Activated naive CD4-positive, alpha-beta T cell treated with anti-CD3 and anti-CD28 coated beads, Interleukin-2, amount 10 ng/mL, durations not matched to agents 7 days and 5 days (primary cell): ENCODE measurements at regions not wholly inside any gene's neighbourhood (a gene's known extent, or its start where the extent isn't known, plus 50 kb on each side); places are given as distances from the start of the nearest gene placed in this dataset.
"Not testable (repeated sequence)": the region's sequence is repeated elsewhere in the genome, so short reads cannot be mapped to it uniquely, and the experiment has no call there.

Source experiments
- CTCF ChIA-PET: fragments of 350-600 bp; sonication (Branson Sonifier 250); formaldehyde crosslinking; loops from one replicate; lab custom pipeline; 2021; ENCODE audit warnings: antibody characterized with exemption; lab: Charles Lee
- DNase-seq: peaks from one replicate; pipeline ENCODE4 v3.0.0-alpha.2; 2020
- H3K27ac Mint-ChIP-seq: one replicate; pipeline ENCODE4 v1.8.0; 2021; ENCODE audit warnings: mild to moderate bottlenecking, moderate library complexity, mixed read lengths
- H3K27me3 Mint-ChIP-seq: one replicate; pipeline ENCODE4 v1.8.0; 2021; ENCODE audit warnings: mild to moderate bottlenecking, mixed read lengths
- H3K36me3 Mint-ChIP-seq: one replicate; pipeline ENCODE4 v1.8.0; 2021; ENCODE audit warnings: mixed read lengths
- H3K4me1 Mint-ChIP-seq: one replicate; pipeline ENCODE4 v1.8.0; 2021; ENCODE audit warnings: mixed read lengths
- H3K4me3 Mint-ChIP-seq: one replicate; pipeline ENCODE4 v1.8.0; 2021; ENCODE audit warnings: mild to moderate bottlenecking, moderate library complexity, mixed read lengths
- H3K9me3 Mint-ChIP-seq: one replicate; pipeline ENCODE4 v1.8.0; 2021; ENCODE audit warnings: mixed read lengths

DNA sequence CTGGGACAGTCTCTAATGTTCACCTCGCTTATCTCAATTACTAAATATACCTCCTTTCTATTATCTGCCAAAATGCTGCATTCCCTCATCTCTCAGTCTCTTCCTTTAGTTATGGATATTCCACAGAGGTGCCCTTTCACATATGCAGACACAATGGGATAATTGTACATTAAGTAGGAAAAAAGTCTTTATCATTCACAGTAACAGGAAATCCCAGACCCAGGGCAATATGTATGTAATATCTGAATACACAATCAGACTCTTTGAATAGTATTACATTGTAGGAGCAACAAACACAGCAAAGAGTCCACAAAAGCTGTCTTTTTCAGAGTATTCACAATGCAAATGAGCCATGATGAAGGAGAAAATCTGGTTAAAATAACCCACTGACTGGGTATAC is 1399.0 kb upstream of the ZEB2 start:
- Mint-ChIP-seq H3K4me1 (no peaks in the 10 kb centered on the region), H3K27me3 (no peaks in the 10 kb centered on the region), H3K27ac (no peak overlapping the region), H3K9me3 (no peaks in the 10 kb centered on the region), H3K4me3 (no peak overlapping the region), H3K36me3 (no peaks in the 10 kb centered on the region)
- CTCF ChIA-PET = no interaction called here
- DNase-seq = no peak

DNA sequence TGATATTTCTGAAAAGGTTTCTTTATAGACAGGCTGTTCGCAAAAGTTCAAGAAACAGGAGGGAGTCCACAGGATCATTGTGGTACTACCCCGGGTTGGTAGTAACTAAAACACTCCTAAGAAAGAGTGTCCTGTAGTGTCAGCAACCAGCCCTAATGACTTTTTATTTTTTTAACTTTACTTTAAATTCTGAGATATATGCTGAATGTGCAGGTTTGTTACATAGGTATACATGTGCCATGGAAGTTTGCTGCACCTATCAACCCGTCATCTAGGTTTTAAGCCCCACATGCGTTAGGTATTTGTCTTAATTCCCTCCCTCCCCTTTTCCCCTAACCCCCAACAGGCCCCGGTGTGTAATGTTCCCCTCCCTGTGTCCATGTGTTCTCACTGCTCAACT is 1396.9 kb upstream of the ZEB2 start:
- H3K4me3 Mint-ChIP-seq = no peak overlapping the region
- H3K4me1 Mint-ChIP-seq = no peaks in the 10 kb centered on the region
- H3K36me3 Mint-ChIP-seq = no peaks in the 10 kb centered on the region
- CTCF ChIA-PET = no interaction called here
- H3K27me3 Mint-ChIP-seq = no peaks in the 10 kb centered on the region
- no peak overlapping the region for H3K27ac Mint-ChIP-seq
- DNase-seq = no peak
- no peaks in the 10 kb centered on the region for H3K9me3 Mint-ChIP-seq

DNA sequence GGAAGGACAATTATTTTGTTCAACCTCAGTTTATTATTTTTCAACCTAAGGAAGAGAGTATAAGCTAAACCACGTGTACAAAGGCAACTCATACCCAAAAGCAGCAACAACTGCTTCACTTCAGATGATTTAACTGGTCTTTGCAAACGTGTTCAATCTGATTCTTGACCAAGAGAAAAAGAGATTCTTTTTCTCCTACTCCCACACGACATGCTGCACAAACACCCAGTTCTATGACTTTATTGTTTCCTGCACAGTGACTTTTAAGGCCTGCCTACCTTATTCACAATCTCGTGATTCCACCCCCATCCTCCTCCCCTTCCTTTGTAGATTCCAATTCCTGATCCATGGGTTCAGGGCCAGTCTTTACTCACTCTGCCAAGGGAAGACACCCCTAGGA is 1394.8 kb upstream of the ZEB2 start:
- Mint-ChIP-seq H3K27me3 (no peaks in the 10 kb centered on the region), H3K9me3 (no peaks in the 10 kb centered on the region), H3K4me3 (no peak overlapping the region), H3K36me3 (no peaks in the 10 kb centered on the region), H3K4me1 (no peaks in the 10 kb centered on the region), H3K27ac (no peak overlapping the region)
- CTCF ChIA-PET = no interaction called here
- no peak for DNase-seq

DNA sequence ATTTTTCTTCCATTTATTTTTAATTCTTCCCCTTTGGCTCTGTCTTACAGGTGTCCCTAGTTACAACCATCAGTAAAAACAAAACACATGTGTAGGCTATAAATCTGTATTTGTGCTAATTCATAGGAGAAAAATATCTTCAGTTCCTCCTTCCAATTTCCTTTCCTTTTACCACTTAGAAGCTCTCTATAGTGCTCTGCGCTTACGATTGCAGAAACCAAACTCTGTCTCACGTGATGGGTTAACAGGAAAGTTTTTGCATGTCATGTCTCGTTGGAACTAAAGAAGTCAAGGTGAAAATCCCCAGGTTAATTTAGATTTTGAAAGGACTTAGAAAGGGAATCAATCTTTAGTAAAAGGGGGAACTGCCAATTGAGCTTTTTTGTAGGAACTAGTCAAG is 1390.5 kb upstream of the ZEB2 start:
- Mint-ChIP-seq H3K27ac (no peak overlapping the region), H3K27me3 (no peaks in the 10 kb centered on the region), H3K4me3 (no peak overlapping the region), H3K4me1 (no peaks in the 10 kb centered on the region), H3K36me3 (no peaks in the 10 kb centered on the region), H3K9me3 (no peaks in the 10 kb centered on the region)
- no peak for DNase-seq
- CTCF ChIA-PET = no interaction called here

DNA sequence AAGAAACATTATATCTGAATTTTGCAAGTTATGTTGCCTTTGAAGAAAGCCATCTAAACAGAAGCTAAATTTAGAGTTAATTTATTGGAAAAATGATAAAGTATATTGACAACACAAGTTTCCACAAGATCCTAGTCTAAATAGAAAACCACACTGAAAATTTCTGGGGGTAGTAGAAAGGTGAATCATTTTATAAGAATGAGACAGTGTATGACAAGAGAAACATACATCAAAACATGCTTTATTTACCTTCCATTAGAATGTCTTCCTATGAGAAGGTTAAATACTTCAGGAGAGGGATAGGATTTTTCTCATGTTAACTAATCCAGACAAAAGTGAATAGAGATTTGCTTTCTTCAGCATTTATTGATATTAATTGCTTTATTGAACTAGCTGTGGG is 1389.8 kb upstream of the ZEB2 start:
- no peak overlapping the region for H3K4me3 Mint-ChIP-seq
- no peak overlapping the region for H3K27ac Mint-ChIP-seq
- CTCF ChIA-PET = no interaction called here
- H3K4me1 Mint-ChIP-seq = no peaks in the 10 kb centered on the region
- H3K27me3 Mint-ChIP-seq = no peaks in the 10 kb centered on the region
- H3K36me3 Mint-ChIP-seq = no peaks in the 10 kb centered on the region
- no peaks in the 10 kb centered on the region for H3K9me3 Mint-ChIP-seq
- no peak for DNase-seq

DNA sequence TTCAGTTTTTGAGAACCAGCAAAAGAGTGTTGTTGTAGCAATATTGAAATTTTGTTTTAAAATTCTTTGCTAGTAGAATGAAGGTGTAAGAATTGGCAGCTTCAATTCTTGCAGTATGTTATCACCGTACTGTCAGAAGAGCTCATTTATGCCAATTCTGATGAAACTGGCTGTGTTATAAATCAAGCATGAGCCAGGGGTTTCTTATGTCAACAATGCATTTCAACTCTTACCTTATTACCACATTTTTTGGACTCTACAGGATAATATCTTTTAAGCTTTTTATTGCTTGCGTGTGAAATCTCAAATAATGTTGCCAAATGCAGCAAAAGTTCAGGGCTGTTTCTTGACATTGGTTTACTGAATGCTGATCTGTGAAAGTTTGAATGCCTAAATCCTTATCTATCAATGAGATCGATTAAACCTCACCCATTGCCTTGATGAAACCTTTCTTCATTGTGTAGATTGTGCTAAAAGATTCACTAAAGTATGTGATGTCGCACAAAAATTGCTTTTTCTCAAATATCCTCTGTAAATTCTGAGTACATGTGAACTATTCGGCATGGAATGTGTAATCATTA is 1389.3 kb upstream of the ZEB2 start:
- CTCF ChIA-PET = no interaction called here
- DNase-seq = no peak
- H3K36me3 Mint-ChIP-seq = no peaks in the 10 kb centered on the region
- H3K27ac Mint-ChIP-seq = no peak overlapping the region
- no peak overlapping the region for H3K4me3 Mint-ChIP-seq
- no peaks in the 10 kb centered on the region for H3K27me3 Mint-ChIP-seq
- no peaks in the 10 kb centered on the region for H3K9me3 Mint-ChIP-seq
- H3K4me1 Mint-ChIP-seq = no peaks in the 10 kb centered on the region

DNA sequence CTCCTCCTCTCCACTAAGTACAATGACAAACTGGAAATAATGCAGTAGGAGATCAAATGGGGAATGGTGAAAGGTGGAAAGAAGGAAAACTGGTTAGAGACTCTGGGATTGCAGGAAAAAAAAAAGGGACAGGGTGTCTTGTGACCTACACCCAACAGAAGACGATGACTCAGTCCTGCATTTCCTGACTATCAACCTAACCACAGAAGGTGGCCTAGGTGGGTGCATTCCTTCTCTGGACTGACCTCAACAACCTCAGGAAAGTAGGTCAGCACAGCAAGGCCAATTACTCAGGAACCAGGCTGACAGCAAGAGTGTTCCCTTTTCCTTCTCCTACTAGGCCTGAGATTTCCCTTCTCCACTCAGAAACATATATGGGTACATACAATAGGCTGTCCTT is 1386.4 kb upstream of the ZEB2 start:
- Mint-ChIP-seq H3K4me3 (no peak overlapping the region), H3K9me3 (no peaks in the 10 kb centered on the region), H3K27me3 (no peaks in the 10 kb centered on the region), H3K4me1 (no peaks in the 10 kb centered on the region), H3K36me3 (no peaks in the 10 kb centered on the region), H3K27ac (no peak overlapping the region)
- CTCF ChIA-PET = no interaction called here
- DNase-seq = no peak

DNA sequence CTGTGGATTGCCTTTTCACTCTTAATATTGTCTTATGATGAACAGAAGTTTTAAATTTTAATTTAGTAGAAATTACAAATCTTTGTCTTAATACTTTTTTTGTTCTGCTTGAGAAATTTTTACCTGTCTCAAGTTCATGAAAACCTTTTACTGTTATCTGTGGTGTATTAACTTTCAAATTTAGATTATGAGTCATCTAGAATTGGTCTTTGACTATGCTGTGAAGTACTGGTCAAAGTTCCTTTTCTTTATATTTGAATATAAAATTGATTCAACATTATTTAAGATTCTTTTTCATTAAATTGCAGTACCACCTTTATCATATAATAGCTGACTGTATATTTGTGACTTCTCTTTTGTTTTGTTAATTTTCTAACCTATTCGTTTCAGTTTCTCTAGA is 1385.5 kb upstream of the ZEB2 start:
- Mint-ChIP-seq H3K27me3 (no peaks in the 10 kb centered on the region), H3K36me3 (no peaks in the 10 kb centered on the region), H3K27ac (no peak overlapping the region), H3K9me3 (no peaks in the 10 kb centered on the region), H3K4me1 (no peaks in the 10 kb centered on the region), H3K4me3 (no peak overlapping the region)
- CTCF ChIA-PET = no interaction called here
- no peak for DNase-seq

DNA sequence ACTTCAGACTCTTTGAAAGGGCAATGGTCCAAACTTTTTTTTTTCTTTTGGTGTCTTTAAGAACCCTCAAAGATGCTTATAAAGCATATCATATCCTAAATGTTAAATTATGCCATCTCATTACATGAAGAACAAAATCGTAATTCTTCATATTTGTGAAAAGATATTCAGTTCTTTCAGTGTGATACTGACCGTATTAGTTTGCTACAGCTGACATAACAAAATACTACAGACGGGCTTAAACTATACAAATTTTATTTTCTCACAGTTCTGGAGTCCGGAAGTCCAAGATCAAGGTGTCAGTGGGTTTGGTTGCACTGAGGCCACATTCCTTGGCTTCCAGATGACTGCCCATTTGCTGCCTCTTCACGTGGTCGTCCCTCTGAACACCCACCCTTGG is 1377.2 kb upstream of the ZEB2 start:
- H3K36me3 Mint-ChIP-seq = no peaks in the 10 kb centered on the region
- no peaks in the 10 kb centered on the region for H3K4me1 Mint-ChIP-seq
- no peak overlapping the region for H3K4me3 Mint-ChIP-seq
- H3K9me3 Mint-ChIP-seq = peaks cover 5% of the 10 kb centered on the region
- no peaks in the 10 kb centered on the region for H3K27me3 Mint-ChIP-seq
- no peak for DNase-seq
- H3K27ac Mint-ChIP-seq = no peak overlapping the region
- CTCF ChIA-PET = no interaction called here

DNA sequence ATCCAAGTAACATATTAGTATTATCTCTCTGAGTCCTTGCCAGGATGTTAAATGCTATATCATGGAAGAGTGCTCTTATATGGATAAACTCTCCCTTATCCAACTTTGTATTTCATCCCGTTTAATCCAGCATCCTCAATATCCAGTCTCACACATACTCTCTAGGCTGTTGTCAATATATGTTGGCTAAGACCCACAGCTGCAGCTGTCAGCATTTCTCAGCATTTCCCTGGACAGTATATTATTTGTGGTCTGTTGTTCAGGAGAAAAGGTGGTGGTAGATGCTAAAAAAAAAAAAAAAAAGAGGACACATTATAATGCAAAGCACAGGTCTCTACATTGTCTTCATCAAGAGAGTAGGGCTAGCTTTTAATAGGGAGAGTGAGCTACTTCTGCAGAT is 1368.0 kb upstream of the ZEB2 start:
- no peak for DNase-seq
- H3K4me1 Mint-ChIP-seq = no peaks in the 10 kb centered on the region
- peaks cover 3% of the 10 kb centered on the region for H3K9me3 Mint-ChIP-seq
- H3K27ac Mint-ChIP-seq = no peak overlapping the region
- H3K27me3 Mint-ChIP-seq = no peaks in the 10 kb centered on the region
- no peaks in the 10 kb centered on the region for H3K36me3 Mint-ChIP-seq
- CTCF ChIA-PET = no interaction called here
- H3K4me3 Mint-ChIP-seq = no peak overlapping the region

DNA sequence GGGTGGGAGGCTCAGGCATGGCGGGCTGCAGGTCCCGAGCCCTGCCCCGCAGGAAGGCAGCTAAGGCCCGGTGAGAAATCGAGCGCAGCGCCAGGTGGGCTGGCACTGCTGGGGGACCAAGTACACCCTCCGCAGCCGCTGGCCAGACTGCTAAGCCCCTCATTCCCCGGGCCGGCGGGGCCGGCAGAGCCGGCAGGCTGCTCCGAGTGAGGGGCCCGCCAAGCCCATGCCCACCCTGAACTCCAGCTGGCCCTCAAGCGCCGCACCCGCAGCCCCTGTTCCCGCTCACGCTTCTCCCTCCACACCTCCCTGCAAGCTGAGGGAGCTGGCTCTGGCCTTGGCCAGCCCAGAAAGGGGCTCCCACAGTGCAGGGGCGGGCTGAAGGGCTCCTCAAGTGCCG is 1361.1 kb upstream of the ZEB2 start:
- CTCF ChIA-PET, H3K4me3 Mint-ChIP-seq, H3K4me1 Mint-ChIP-seq, H3K9me3 Mint-ChIP-seq, H3K27ac Mint-ChIP-seq, DNase-seq, H3K27me3 Mint-ChIP-seq, H3K36me3 Mint-ChIP-seq: not testable (repeated sequence)

DNA sequence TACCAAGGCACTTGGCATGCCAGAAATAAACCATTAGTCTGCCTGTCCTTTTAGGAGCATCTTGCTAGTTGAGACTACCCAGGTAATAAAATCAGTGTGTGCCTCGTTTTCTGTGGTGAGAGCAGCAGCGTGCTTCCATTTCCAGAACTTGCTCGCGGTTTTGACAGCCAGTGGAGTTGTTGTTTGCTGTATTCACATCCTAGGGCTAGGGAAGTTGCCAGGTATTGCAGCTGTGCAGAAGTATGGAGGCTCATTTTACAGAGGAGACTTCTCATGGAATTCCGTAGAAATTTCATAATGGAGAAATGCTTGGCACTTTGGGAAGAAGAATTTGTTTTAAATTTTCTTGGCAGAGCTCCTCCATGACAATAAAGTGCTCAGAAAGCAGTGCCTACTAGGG is 1355.1 kb upstream of the ZEB2 start:
- H3K27ac Mint-ChIP-seq = no peak overlapping the region
- DNase-seq = no peak
- H3K9me3 Mint-ChIP-seq = peaks cover under 1% of the 10 kb centered on the region
- no peaks in the 10 kb centered on the region for H3K27me3 Mint-ChIP-seq
- CTCF ChIA-PET = no interaction called here
- no peaks in the 10 kb centered on the region for H3K4me1 Mint-ChIP-seq
- no peaks in the 10 kb centered on the region for H3K36me3 Mint-ChIP-seq
- no peak overlapping the region for H3K4me3 Mint-ChIP-seq

DNA sequence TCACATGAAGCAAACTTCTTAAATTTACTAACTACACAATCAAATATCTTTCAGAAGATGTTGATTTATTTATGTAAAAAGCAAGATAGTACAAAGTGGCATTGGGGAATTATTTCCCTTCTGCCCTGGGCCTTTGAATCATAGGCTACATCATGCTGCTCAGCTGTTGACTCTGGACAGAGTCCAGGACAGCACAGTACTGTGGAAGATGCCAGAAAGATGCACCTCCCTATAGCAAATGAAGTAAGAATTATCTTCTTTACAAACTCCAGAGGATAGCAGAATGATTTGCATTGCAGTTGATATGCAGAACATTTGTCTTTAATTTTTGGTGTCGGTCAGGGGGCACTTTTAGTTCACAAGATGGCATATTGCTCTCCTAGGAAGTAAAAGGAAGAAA is 1354.5 kb upstream of the ZEB2 start:
- no peak overlapping the region for H3K27ac Mint-ChIP-seq
- DNase-seq = no peak
- H3K27me3 Mint-ChIP-seq = no peaks in the 10 kb centered on the region
- no peak overlapping the region for H3K4me3 Mint-ChIP-seq
- no peaks in the 10 kb centered on the region for H3K4me1 Mint-ChIP-seq
- H3K36me3 Mint-ChIP-seq = no peaks in the 10 kb centered on the region
- no peaks in the 10 kb centered on the region for H3K9me3 Mint-ChIP-seq
- CTCF ChIA-PET = no interaction called here

DNA sequence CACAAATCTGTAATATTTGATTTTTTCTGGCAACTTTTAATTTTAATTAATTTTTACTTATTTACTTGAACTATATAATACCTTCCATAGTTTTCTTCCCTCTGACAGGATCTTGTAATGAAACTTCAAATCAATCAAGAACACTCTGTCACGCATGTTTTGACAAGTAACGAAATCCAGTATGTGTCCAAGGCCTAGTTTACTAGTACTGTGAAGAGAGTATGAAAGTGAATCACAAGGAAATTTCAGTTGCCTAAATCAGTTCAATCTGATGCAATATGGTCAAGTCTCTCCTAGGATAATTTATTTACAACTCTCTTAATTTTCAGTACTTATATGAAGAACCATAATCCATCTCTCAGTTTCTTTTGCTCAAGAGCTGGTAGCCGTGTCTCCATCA is 1344.6 kb upstream of the ZEB2 start:
- CTCF ChIA-PET = no interaction called here
- no peaks in the 10 kb centered on the region for H3K36me3 Mint-ChIP-seq
- no peaks in the 10 kb centered on the region for H3K4me1 Mint-ChIP-seq
- H3K27ac Mint-ChIP-seq = no peak overlapping the region
- H3K9me3 Mint-ChIP-seq = no peaks in the 10 kb centered on the region
- H3K27me3 Mint-ChIP-seq = no peaks in the 10 kb centered on the region
- H3K4me3 Mint-ChIP-seq = no peak overlapping the region
- no peak for DNase-seq

DNA sequence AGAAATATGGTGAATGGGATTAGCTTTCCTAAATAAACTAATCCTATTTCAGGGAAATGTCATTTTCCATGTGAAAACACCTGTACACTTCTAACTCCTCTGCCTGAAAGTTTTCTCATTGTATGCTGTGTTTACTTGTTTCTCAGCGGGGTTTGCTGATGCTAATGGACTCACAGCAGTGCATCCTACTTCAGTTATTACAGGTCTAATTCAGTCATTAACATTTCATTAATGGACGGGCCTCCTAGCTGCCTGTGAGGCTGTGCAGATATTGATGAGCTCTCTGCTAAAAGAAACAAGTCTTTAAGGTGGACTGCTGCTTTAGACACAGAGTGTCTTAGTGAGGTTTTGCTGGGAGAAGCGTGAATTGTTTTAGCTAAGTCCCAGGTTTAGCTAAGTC is 1342.0 kb upstream of the ZEB2 start:
- CTCF ChIA-PET = no interaction called here
- no peaks in the 10 kb centered on the region for H3K36me3 Mint-ChIP-seq
- no peak for DNase-seq
- no peak overlapping the region for H3K27ac Mint-ChIP-seq
- no peaks in the 10 kb centered on the region for H3K9me3 Mint-ChIP-seq
- no peak overlapping the region for H3K4me3 Mint-ChIP-seq
- no peaks in the 10 kb centered on the region for H3K4me1 Mint-ChIP-seq
- no peaks in the 10 kb centered on the region for H3K27me3 Mint-ChIP-seq

DNA sequence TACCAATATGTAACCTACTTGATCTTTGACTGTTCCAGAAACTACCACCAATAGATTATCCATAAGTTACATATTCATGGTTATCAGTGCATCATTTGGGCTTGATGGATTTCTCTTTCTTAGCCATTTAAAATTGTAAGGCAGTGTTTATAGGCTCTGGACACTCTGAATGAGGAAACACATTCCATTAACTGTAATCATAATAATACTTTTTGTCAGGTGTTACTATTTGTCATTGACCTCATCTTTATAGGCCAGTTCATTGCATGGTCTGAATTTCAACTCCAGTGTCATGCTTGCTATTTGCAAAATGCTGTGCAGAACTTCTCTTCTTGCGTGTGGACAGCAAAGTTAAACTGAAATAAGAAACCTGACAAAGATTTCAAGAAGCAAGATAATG is 1340.2 kb upstream of the ZEB2 start:
- H3K4me3 Mint-ChIP-seq = no peak overlapping the region
- H3K9me3 Mint-ChIP-seq = no peaks in the 10 kb centered on the region
- CTCF ChIA-PET = no interaction called here
- H3K36me3 Mint-ChIP-seq = no peaks in the 10 kb centered on the region
- DNase-seq = no peak
- H3K27me3 Mint-ChIP-seq = no peaks in the 10 kb centered on the region
- no peak overlapping the region for H3K27ac Mint-ChIP-seq
- H3K4me1 Mint-ChIP-seq = no peaks in the 10 kb centered on the region
